ENCODE measurements at regions not wholly inside any gene's neighbourhood (a gene's known extent, or its start where the extent isn't known, plus 50 kb on each side); places are given as distances from the start of the nearest gene placed in this dataset.

DNA sequence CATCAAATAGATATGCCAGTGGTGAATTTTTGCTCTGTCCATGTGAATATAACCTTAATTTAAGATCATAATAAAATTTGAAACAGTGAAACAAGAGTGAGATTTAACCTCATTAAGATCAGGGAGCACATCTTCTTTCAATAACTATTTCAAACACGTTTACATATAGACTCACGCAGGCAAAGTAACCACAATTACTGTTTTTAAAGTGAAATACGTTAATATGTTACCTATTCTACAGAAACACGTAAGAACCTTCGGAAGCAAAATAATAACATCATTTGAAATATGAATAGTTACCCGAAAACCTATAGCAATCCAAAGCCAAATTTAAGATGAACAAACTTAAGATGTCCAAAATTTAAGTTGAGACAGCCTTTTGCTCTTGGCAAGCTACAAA lies 136.2 kb upstream of the ZC3H12C start:
- Histone ChIP-seq H2AFZ (ENCODE audit: low read depth) (no peak overlapping the region), H3K4me2 (no peak overlapping the region), H3K9me2 (no peaks in the 10 kb centered on the region), H3K9ac (no peak overlapping the region), H3K4me1 (ENCODE audit: control insufficient read depth in 1 of 2, insufficient read depth in 2 of 2, low read depth in 1 of 2, low read length in 1 of 2) (peaks cover 0 to 25% of the 10 kb centered on the region in 2 experiments; a peak in 1 of 4 replicates), H3K79me2 (ENCODE audit: insufficient read depth) (no peaks in the 10 kb centered on the region), H3K36me3 (replicated peaks in 1 of 2; ENCODE audit: control insufficient read depth in 1 of 2, insufficient read depth in 2 of 2, low read length in 1 of 2) (no peaks in the 10 kb centered on the region), H3F3A (replicated peaks; ENCODE audit: insufficient read depth) (no peaks in the 10 kb centered on the region), H3K27ac (ENCODE audit: low read depth in 2 of 2, low read length in 1 of 2) (no peak overlapping the region), H3K27me3 (ENCODE audit: insufficient read depth) (no peaks in the 10 kb centered on the region), H4K20me1 (ENCODE audit: insufficient read depth) (no peaks in the 10 kb centered on the region), H3K4me3 (ENCODE audit: low read depth in 2 of 2, low read length in 1 of 2) (no peak overlapping the region), H3K9me3 (no peaks in the 10 kb centered on the region)
- TF ChIP-seq MEF2A (IDR thresholded peaks at IDR 0.05; ENCODE audit: borderline replicate concordance, low read depth) (no peak), SMC3 (IDR thresholded peaks at IDR 0.05; ENCODE audit: low read depth, low read length) (no peak), EP300 (IDR thresholded peaks at IDR 0.05; ENCODE audit: borderline replicate concordance in 1 of 2, low read depth in 1 of 2, low read length in 1 of 2) (no peak), RCOR1 (IDR thresholded peaks at IDR 0.05; ENCODE audit: low read length) (no peak), JUND (IDR thresholded peaks at IDR 0.05) (no peak)
- DNase-seq = no peak
- POLR2A ChIA-PET = no interaction called here
- 66% methylated on average over 6 of the region's 6 CpGs for WGBS (ENCODE audit: low lambda C conversion rate)
- CTCF ChIA-PET = no interaction called here

DNA sequence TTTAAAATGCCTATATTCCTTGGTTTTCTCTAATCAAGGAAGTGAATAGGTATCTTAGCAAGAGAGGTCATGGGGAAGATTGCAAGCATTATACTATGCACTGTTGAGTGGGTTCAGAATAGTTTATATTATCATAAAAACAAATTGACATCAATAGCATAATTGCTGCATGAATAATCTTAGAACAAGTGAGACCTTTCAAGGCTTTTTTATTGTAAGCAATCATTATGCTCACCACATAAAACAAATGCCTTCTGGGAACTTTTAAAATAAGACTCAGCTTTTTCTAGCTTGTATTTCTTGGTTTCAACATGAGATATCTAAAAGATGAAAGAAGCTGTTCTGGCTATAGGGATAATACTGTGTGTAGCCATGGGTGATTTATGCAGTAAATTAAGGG lies 135.6 kb upstream of the ZC3H12C start:
- H3K9me2 ChIP-seq = no peaks in the 10 kb centered on the region
- H4K20me1 ChIP-seq (ENCODE audit: insufficient read depth) = no peaks in the 10 kb centered on the region
- no peak overlapping the region for H3K27ac ChIP-seq (ENCODE audit: low read depth in 2 of 2, low read length in 1 of 2)
- no peak overlapping the region for H3K4me2 ChIP-seq
- POLR2A ChIA-PET = no interaction called here
- no peaks in the 10 kb centered on the region for H3K36me3 ChIP-seq (replicated peaks in 1 of 2; ENCODE audit: control insufficient read depth in 1 of 2, insufficient read depth in 2 of 2, low read length in 1 of 2)
- H3K9me3 ChIP-seq = no peaks in the 10 kb centered on the region
- no peak for TF ChIP-seq FOXJ3 (CRISPR knock-in tag; IDR thresholded peaks at IDR 0.05)
- TF ChIP-seq, protein P1, sequence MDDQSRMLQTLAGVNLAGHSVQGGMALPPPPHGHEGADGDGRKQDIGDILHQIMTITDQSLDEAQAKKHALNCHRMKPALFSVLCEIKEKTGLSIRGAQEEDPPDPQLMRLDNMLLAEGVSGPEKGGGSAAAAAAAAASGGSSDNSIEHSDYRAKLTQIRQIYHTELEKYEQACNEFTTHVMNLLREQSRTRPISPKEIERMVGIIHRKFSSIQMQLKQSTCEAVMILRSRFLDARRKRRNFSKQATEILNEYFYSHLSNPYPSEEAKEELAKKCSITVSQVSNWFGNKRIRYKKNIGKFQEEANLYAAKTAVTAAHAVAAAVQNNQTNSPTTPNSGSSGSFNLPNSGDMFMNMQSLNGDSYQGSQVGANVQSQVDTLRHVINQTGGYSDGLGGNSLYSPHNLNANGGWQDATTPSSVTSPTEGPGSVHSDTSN (IDR thresholded peaks at IDR 0.05) = no peak
- TF ChIP-seq JUND (IDR thresholded peaks at IDR 0.05) = no peak
- no peak for TF ChIP-seq FOSL2 (IDR thresholded peaks at IDR 0.05; ENCODE audit: borderline replicate concordance, low read depth)
- TF ChIP-seq, protein P2, sequence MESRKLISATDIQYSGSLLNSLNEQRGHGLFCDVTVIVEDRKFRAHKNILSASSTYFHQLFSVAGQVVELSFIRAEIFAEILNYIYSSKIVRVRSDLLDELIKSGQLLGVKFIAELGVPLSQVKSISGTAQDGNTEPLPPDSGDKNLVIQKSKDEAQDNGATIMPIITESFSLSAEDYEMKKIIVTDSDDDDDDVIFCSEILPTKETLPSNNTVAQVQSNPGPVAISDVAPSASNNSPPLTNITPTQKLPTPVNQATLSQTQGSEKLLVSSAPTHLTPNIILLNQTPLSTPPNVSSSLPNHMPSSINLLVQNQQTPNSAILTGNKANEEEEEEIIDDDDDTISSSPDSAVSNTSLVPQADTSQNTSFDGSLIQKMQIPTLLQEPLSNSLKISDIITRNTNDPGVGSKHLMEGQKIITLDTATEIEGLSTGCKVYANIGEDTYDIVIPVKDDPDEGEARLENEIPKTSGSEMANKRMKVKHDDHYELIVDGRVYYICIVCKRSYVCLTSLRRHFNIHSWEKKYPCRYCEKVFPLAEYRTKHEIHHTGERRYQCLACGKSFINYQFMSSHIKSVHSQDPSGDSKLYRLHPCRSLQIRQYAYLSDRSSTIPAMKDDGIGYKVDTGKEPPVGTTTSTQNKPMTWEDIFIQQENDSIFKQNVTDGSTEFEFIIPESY (IDR thresholded peaks at IDR 0.05; ENCODE audit: borderline replicate concordance, low read depth) = no peak
- TF ChIP-seq, protein P3, sequence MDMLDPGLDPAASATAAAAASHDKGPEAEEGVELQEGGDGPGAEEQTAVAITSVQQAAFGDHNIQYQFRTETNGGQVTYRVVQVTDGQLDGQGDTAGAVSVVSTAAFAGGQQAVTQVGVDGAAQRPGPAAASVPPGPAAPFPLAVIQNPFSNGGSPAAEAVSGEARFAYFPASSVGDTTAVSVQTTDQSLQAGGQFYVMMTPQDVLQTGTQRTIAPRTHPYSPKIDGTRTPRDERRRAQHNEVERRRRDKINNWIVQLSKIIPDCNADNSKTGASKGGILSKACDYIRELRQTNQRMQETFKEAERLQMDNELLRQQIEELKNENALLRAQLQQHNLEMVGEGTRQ (IDR thresholded peaks at IDR 0.05; ENCODE audit: borderline replicate concordance, low read depth, low read length) = no peak
- TF ChIP-seq EZH2phosphoT487 (IDR thresholded peaks at IDR 0.05; ENCODE audit: borderline replicate concordance, low read depth) = no peak
- TF ChIP-seq RAD21 (IDR thresholded peaks at IDR 0.05; ENCODE audit: low read length) = no peak
- TF ChIP-seq SIN3A (IDR thresholded peaks at IDR 0.05; ENCODE audit: borderline replicate concordance, low read depth, low read length) = no peak
- no peak for TF ChIP-seq TEAD4 (IDR thresholded peaks at IDR 0.05; ENCODE audit: borderline replicate concordance, insufficient read depth)
- CTCF ChIA-PET = interaction anchor here (0.5 kb wide), 1 partner anchor 514 kb away, joined by 3 read pairs; no protein-coding TSS in a partner anchor
- H3K79me2 ChIP-seq (ENCODE audit: insufficient read depth) = no peaks in the 10 kb centered on the region
- H3K9ac ChIP-seq = no peak overlapping the region
- no peak overlapping the region for H2AFZ ChIP-seq (ENCODE audit: low read depth)
- peaks cover 0 to 25% of the 10 kb centered on the region in 2 experiments; a peak in 1 of 4 replicates for H3K4me1 ChIP-seq (ENCODE audit: control insufficient read depth in 1 of 2, insufficient read depth in 2 of 2, low read depth in 1 of 2, low read length in 1 of 2)
- no peak for DNase-seq
- no peak overlapping the region for H3K4me3 ChIP-seq (ENCODE audit: low read depth in 2 of 2, low read length in 1 of 2)
- no peaks in the 10 kb centered on the region for H3K27me3 ChIP-seq (ENCODE audit: insufficient read depth)
- H3F3A ChIP-seq (replicated peaks; ENCODE audit: insufficient read depth) = no peaks in the 10 kb centered on the region

Measured in SK-N-SH (cell line).